GM23338 (cell line): ENCODE measurements at regions not wholly inside any gene's neighbourhood (a gene's known extent, or its start where the extent isn't known, plus 50 kb on each side); places are given as distances from the start of the nearest gene placed in this dataset.

Experiments
- ATAC-seq: fragments of 200-7000 bp; cut with Tn5 transposase; 3 replicates; pipeline ENCODE4 v1.9.1; 2020
- DNase-seq: peaks from one replicate; pipeline ENCODE4 v3.0.0-alpha.2; 2015; ENCODE audit warnings: low spot score
- H2AFZ ChIP-seq: fragments of 200-600 bp; sonication (generic); 2 replicates; pipeline ENCODE4 v1.8.0; 2016; ENCODE audit warnings: antibody characterized with exemption, mild to moderate bottlenecking, moderate library complexity
- H3F3A ChIP-seq: fragments of 200-600 bp; sonication (generic); replicated peaks from 2 replicates; pipeline ENCODE4 v1.8.0; 2017; ENCODE audit warnings: antibody characterized with exemption, mixed run types, low read depth
- H3K27ac ChIP-seq: fragments of 200-600 bp; sonication (generic); 2 replicates; pipeline ENCODE4 v1.6.1; 2016; ENCODE audit warnings: low read depth
- H3K27me3 ChIP-seq: fragments of 200-600 bp; sonication (generic); 2 replicates; pipeline ENCODE4 v1.8.0; 2016; ENCODE audit warnings: mild to moderate bottlenecking, mixed run types, moderate library complexity; ENCODE audit not compliant: insufficient read depth
- H3K36me3 ChIP-seq: fragments of 200-600 bp; sonication (generic); 2 replicates; pipeline ENCODE4 v1.8.0; 2016; ENCODE audit warnings: mild to moderate bottlenecking; ENCODE audit not compliant: insufficient read depth
- H3K4me1 ChIP-seq: fragments of 200-600 bp; sonication (generic); 2 replicates; pipeline ENCODE4 v1.8.0; 2016; ENCODE audit warnings: mild to moderate bottlenecking, moderate library complexity; ENCODE audit not compliant: insufficient read depth
- H3K4me2 ChIP-seq: fragments of 200-600 bp; sonication (generic); 2 replicates; pipeline ENCODE4 v1.7.1; 2017; ENCODE audit warnings: mixed run types
- H3K4me3 ChIP-seq: fragments of 200-600 bp; sonication (generic); 2 replicates; pipeline ENCODE4 v1.6.1; 2016; ENCODE audit warnings: mixed run types
- H3K79me2 ChIP-seq: fragments of 200-600 bp; sonication (generic); replicated peaks from 2 replicates; pipeline ENCODE4 v1.8.0; 2017; ENCODE audit warnings: mild to moderate bottlenecking; ENCODE audit not compliant: insufficient read depth
- H3K9me2 ChIP-seq: fragments of 200-600 bp; sonication (generic); 2 replicates; pipeline ENCODE4 v1.8.0; 2017; ENCODE audit not compliant: insufficient read depth
- H4K20me1 ChIP-seq: fragments of 200-600 bp; sonication (generic); replicated peaks from 2 replicates; pipeline ENCODE4 v1.8.0; 2017; ENCODE audit warnings: mild to moderate bottlenecking; ENCODE audit not compliant: insufficient read depth
- H3K27ac Mint-ChIP-seq: 2 replicates; pipeline ENCODE4 v1.8.0; 2020; ENCODE audit warnings: inconsistent platforms, mild to moderate bottlenecking, moderate library complexity, mixed read lengths
- H3K27me3 Mint-ChIP-seq: 3 replicates; pipeline ENCODE4 v1.8.0; 2022; ENCODE audit warnings: low read depth, mild to moderate bottlenecking, moderate library complexity, mixed read lengths, inconsistent platforms; ENCODE audit not compliant: insufficient read depth, poor library complexity
- H3K36me3 Mint-ChIP-seq: 3 replicates; pipeline ENCODE4 v1.8.0; 2021; ENCODE audit warnings: low read depth, mild to moderate bottlenecking, inconsistent platforms, moderate library complexity, mixed read lengths
- H3K4me1 Mint-ChIP-seq: 3 replicates; pipeline ENCODE4 v1.8.0; 2020; ENCODE audit warnings: mild to moderate bottlenecking, inconsistent platforms, mixed read lengths
- H3K4me3 Mint-ChIP-seq: 3 replicates; pipeline ENCODE4 v1.8.0; 2021; ENCODE audit warnings: moderate library complexity, mild to moderate bottlenecking, inconsistent platforms, mixed read lengths
- H3K9me3 Mint-ChIP-seq: 3 replicates; pipeline ENCODE4 v1.8.0; 2020; ENCODE audit warnings: moderate library complexity, mild to moderate bottlenecking, inconsistent platforms, mixed read lengths
- CREB1 ChIP-seq: fragments of 250-450 bp; sonication (Bioruptor Pico); IDR thresholded peaks from 2 replicates; pipeline ENCODE4 v1.5.0; 2020; ENCODE audit warnings: low read depth, mild to moderate bottlenecking, moderate library complexity
- CTCF ChIP-seq, 2 experiments: fragments of 200-600 bp in 1 of 2; sonication (generic) in 1 of 2; conservative IDR thresholded peaks; 2 replicates each; pipeline versions ENCODE4 v1.5.1 to v1.6.1; 2016 to 2017; ENCODE audit warnings: antibody characterized with exemption in 2 of 2, low read depth in 2 of 2, mild to moderate bottlenecking in 2 of 2, moderate library complexity in 1 of 2
- ETS1 ChIP-seq: IDR thresholded peaks from 2 replicates; pipeline ENCODE4 v1.6.1; 2016; ENCODE audit warnings: antibody characterized with exemption
- EZH2 ChIP-seq: fragments of 200-600 bp; sonication (generic); IDR thresholded peaks from one replicate; pipeline ENCODE4 v1.8.0; 2017; ENCODE audit warnings: antibody characterized with exemption, mild to moderate bottlenecking, low read depth; ENCODE audit not compliant: unreplicated experiment
- EZH2phosphoT487 ChIP-seq: fragments of 200-600 bp; sonication (generic); IDR thresholded peaks from one replicate; pipeline ENCODE4 v1.8.1; 2018; ENCODE audit warnings: antibody characterized with exemption; ENCODE audit not compliant: unreplicated experiment
- JUNB ChIP-seq: IDR thresholded peaks from one replicate; pipeline ENCODE4 v1.6.1; 2016; ENCODE audit warnings: antibody characterized with exemption; ENCODE audit not compliant: unreplicated experiment
- NANOG ChIP-seq: IDR thresholded peaks from 2 replicates; pipeline ENCODE4 v1.6.1; 2016; ENCODE audit warnings: antibody characterized with exemption, borderline replicate concordance
- POLR2AphosphoS5 ChIP-seq: IDR thresholded peaks from 2 replicates; pipeline ENCODE4 v1.6.1; 2016; ENCODE audit warnings: antibody characterized with exemption, low read depth
- REST ChIP-seq: IDR thresholded peaks from one replicate; pipeline ENCODE4 v1.6.1; 2018; ENCODE audit warnings: antibody characterized with exemption; ENCODE audit not compliant: unreplicated experiment
- STAT1 ChIP-seq: IDR thresholded peaks from one replicate; pipeline ENCODE4 v1.6.1; 2016; ENCODE audit warnings: antibody characterized with exemption; ENCODE audit not compliant: unreplicated experiment
- ZNF331 ChIP-seq: fragments of 250-450 bp; sonication (Bioruptor Pico); IDR thresholded peaks from 2 replicates; pipeline ENCODE4 v1.5.0; 2020; ENCODE audit warnings: low read depth, mild to moderate bottlenecking, moderate library complexity

- H3K36me3 Mint-ChIP-seq = no peaks in the 10 kb centered on the region
- no peak for ATAC-seq
- TF ChIP-seq CREB1 (CRISPR knock-in tag) = no peak
- no peak for TF ChIP-seq EZH2phosphoT487
- no peak for TF ChIP-seq ETS1
- no peak for TF ChIP-seq REST
- no peak for TF ChIP-seq POLR2AphosphoS5
- no peak for TF ChIP-seq CTCF (conservative IDR thresholded peaks at IDR 0.05; ENCODE audit: low read depth in 2 of 2)
- H3K27ac Mint-ChIP-seq = no peak overlapping the region
- 0 out of 2 replicates have a peak, but pooled peaks cover 3% of the 10 kb centered on the region for H3K9me2 ChIP-seq
- no peaks in the 10 kb centered on the region; the same call in 2 of the 3 replicates for H3K9me3 Mint-ChIP-seq
- H2AFZ ChIP-seq = no peak overlapping the region
- no peak overlapping the region for H3K4me3 ChIP-seq
- H3K79me2 ChIP-seq = no peaks in the 10 kb centered on the region
- no peaks in the 10 kb centered on the region for H3K27me3 ChIP-seq
- no peak for DNase-seq
- H3K27ac ChIP-seq = no peak overlapping the region
- H3K4me1 Mint-ChIP-seq = no peaks in the 10 kb centered on the region; the same call in 2 of the 3 replicates
- H3K4me2 ChIP-seq = no peak overlapping the region
- H3K36me3 ChIP-seq = no peaks in the 10 kb centered on the region
- H3F3A ChIP-seq = no peaks in the 10 kb centered on the region
- no peak overlapping the region for H3K4me3 Mint-ChIP-seq
- H3K27me3 Mint-ChIP-seq = peaks cover 2% of the 10 kb centered on the region
- H3K4me1 ChIP-seq = no peaks in the 10 kb centered on the region
- no peaks in the 10 kb centered on the region for H4K20me1 ChIP-seq
Measured at GRCh38 chr6:30800871-30801270, 56.5 kb upstream of the IER3 start.

GRCh38 chr6:30799210-30799609 lies 54.9 kb upstream of the IER3 start:
- Histone ChIP-seq H3K27me3 (no peaks in the 10 kb centered on the region), H3K36me3 (no peaks in the 10 kb centered on the region), H4K20me1 (no peaks in the 10 kb centered on the region), H3K79me2 (no peaks in the 10 kb centered on the region), H3F3A (no peaks in the 10 kb centered on the region), H3K27ac (no peak overlapping the region), H3K4me2 (no peak overlapping the region), H2AFZ (no peak overlapping the region), H3K9me2 (0 out of 2 replicates have a peak, but pooled peaks cover 2% of the 10 kb centered on the region), H3K4me1 (no peaks in the 10 kb centered on the region), H3K4me3 (no peak overlapping the region)
- Mint-ChIP-seq H3K4me3 (no peak overlapping the region), H3K4me1 (no peaks in the 10 kb centered on the region; the same call in 2 of the 3 replicates), H3K27me3 (peaks cover 5% of the 10 kb centered on the region), H3K9me3 (no peaks in the 10 kb centered on the region; the same call in 2 of the 3 replicates), H3K36me3 (no peaks in the 10 kb centered on the region), H3K27ac (no peak overlapping the region)
- no peak for ATAC-seq
- DNase-seq = no peak
- no peak for TF ChIP-seq ZNF331
- TF ChIP-seq NANOG = no peak
- no peak for TF ChIP-seq CREB1 (CRISPR knock-in tag)
- TF ChIP-seq STAT1 = no peak
- no peak for TF ChIP-seq POLR2AphosphoS5
- TF ChIP-seq JUNB = no peak
- no peak for TF ChIP-seq REST
- no peak for TF ChIP-seq EZH2phosphoT487
- TF ChIP-seq ETS1 = no peak
- TF ChIP-seq EZH2 = no peak
